Tongue (tissue), 1 donor: ENCODE measurements at regions not wholly inside any gene's neighbourhood (a gene's known extent, or its start where the extent isn't known, plus 50 kb on each side); places are given as distances from the start of the nearest gene placed in this dataset.
"Not testable (repeated sequence)": the region's sequence is repeated elsewhere in the genome, so short reads cannot be mapped to it uniquely, and the experiment has no call there.

Experiments
- DNase-seq: peaks from one replicate; pipeline ENCODE4 v3.0.0-alpha.2; 2015

DNA sequence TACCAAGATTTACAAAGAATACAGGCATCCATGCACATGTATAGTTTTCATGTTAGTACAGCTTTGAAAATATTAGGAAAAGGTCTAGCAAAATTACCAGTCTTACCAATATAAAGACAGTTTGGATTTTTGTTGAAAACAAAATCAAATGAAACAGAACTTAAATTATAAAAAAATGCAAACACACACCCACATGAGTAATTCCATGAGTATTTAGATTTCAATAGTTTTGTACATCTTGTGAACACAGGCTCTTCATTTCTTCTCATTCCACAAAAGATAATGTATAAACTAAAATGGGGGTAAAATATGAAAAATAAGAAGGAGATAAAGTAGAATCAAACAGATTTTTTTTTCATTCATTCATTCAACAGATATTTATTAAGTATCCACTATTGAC, 682.2 kb upstream of the ANKRD30A start:
- no peak for DNase-seq

DNA sequence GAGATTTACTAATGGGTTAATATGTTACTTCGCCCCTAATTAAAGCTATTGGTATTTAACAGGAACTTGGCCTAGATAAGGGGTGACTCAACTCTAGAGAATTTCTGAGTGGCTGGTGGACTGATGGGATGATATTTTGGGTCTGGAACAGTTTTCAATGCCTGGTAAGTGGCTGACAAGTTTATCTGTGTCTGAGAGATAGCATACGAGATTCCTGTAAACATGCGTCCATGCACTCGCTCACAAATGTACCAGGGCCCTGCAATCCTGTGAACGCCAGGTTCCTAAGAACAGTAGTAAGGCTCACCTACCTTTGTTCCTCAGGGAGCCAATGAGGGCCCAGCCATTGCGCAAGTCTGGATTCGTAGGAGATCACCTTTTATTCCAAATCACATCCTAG, 683.8 kb upstream of the ANKRD30A start:
- no peak for DNase-seq

DNA sequence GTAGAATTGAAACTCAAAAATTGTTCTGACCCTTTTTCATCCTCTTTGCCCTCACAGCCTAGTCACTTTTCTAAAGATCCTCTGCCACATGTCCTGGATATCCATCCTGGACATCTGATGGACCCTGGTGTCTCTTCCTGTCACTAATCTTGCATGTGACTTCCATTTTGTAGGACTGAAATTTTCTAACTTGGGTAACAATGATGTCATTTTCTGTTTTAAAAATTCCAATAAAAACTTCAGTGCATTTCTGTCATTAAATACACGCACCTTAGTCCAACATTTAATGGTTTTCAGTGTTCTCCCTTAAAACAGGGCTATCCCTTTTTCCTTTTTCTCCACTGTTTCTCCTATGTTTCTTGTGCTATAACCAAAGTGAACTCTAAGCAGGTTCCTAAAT, 684.9 kb upstream of the ANKRD30A start:
- DNase-seq = no peak

DNA sequence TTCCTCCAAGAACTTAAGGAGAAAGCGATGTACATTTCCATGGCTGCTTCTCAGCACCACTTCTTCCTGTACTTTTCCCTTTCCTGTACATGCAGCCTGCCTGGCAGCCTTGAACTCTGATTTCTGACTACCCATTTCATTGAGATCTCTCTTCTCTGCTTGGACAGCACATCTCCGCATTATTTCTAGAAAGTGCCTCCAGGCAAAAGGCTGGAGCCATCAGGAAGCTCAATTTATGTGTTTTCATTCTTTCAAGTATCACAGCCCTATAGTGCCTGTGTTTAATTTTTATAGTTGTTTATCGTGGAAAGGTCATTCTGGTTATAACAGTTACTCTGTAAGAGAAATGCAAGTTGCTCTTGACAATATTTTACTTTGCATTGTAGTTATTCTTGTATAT, 688.0 kb upstream of the ANKRD30A start:
- no peak for DNase-seq

DNA sequence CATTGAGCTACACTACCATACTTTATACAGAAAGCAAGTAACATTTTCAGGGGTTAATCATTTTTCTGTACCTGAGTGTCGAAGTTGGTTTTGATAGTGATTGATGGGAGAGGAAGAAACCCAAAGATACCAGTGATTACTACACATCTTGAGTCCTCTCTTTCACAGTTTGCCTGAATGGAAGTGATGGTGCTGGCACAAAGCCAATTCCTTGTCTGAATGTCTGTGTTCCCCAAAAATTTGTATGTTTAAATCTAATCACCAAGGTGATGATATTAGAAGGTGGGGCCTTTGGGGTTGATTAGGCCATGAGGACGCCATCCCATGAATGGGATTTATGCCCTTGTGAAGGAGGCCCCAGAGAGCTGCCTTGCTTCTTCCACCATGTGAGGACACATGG, 696.9 kb upstream of the ANKRD30A start:
- DNase-seq = no peak

DNA sequence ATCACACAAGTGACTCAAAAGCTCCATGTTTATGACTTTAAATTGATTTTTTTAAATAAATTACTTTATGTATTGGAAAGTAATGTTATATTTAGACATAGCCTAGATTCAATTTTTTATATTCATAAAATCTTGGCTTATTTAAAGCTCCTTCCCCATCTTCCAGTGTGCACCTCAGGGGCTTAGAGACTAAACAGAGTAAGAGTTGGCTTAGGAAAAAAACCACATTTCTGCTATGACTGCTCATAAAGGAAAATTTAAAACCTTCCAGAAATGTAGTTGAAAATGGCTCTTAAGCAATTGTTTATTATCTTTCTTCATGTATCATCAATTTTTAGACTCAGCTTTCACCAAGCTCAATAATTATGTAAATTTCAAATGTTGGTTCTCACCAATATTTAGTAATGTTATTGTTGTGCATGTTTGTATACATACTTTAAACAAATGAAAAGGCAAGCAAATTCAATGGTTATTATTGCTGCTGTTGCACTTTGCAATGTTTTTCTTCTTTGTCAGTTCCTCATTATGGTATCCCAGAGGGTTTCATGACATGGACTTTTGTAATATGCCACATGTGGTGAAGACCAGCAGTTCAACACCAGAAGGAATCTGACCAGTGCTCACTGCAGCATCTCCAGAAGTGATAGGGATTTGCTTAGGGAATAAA, 700.1 kb upstream of the ANKRD30A start:
- DNase-seq = peak; percentile 76

DNA sequence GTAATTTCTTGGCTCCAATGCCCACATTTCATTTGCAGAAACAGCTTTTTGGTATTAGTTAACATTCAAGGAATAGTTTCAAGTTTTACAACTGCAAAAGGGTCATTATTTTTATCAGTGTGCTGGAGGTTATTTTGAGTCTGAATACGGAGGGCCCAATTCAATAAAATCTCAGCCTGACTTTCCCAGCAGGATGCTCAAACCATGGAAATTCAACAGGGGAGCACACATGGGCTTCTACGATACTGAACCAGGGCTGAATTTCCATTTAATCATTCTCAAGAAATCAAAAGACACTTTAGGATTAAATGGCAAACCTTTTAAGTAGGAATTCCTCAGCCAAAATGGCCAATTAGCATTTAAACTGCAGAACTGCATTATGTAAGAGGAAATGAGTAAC, 700.9 kb upstream of the ANKRD30A start:
- DNase-seq = no peak

DNA sequence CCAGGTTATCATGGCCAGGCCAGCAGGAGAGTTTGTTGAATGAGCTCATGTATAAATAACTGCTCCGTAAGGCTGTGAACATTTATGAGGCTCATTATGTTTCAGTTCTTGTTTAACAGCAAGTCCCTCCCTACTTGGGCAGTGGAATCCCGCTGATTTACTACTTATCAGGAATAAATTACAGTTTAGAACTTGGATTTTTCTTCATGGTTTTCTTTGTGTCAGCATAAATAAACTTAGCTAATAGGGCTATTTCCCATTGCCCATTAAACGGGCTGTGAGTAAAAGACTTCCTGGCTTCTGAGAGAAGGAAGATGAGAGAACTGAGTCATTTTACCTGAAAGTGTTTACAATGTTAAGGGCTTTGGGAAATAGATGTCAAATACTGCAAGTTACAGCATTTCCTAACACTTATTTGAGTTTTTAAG, 701.6 kb upstream of the ANKRD30A start:
- no peak for DNase-seq

DNA sequence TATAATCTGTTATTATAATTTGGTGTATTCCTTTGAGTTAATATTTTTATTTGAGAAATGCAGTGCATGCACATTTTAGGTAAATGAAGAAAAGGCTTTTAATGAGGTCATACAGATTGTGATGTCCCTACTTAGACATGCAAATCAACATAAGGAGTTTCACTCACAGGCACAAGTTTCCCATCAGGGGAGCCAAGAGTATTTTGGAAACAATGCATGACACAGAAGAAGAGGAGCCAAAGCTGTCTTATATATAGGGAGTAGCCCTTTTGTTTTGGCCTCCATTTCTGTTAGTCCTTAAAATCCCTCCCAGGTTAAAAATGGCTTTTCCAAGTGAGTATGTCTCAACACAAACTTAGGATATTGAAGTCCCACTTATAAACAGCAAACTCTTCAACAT, 703.4 kb upstream of the ANKRD30A start:
- DNase-seq = peak; percentile 78

DNA sequence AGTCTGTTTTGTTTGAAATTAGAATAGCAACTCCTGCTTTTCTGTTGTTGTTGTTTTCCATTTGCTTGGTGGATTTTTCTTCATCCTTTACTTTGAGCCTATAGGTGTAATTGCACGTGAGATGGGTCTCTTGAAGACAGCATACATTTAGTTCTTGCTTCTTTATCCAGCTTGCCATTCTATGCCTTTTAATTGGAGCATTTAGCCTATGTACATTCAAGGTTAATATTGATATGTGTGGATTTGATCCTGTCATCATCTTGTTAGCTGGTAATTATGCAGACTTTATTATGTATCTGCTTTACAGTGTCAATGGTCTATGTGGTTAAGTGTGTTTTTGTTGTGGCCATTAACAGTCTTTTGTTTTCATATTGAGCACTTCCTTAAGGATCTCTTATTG, 708.9 kb upstream of the ANKRD30A start:
- DNase-seq = no peak

DNA sequence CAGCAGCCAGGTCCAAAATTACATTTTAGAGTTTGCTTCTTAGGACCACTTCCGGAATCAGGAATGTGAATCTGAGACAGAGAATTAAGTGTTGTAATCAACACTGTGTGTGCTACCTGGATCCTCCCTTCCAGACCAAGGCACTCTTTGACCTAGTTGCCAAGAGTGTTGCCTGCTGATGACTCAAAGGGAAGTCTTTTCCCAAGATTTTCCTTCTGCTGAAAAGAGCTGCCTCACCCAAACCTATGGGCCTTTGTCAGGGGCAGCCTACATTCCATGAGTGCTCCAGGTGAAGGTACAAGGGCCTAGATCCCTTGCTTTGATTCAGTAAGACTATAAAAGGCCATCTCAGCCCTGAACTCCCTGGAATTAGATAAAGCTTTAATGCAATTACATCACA, 712.5 kb upstream of the ANKRD30A start:
- no peak for DNase-seq

DNA sequence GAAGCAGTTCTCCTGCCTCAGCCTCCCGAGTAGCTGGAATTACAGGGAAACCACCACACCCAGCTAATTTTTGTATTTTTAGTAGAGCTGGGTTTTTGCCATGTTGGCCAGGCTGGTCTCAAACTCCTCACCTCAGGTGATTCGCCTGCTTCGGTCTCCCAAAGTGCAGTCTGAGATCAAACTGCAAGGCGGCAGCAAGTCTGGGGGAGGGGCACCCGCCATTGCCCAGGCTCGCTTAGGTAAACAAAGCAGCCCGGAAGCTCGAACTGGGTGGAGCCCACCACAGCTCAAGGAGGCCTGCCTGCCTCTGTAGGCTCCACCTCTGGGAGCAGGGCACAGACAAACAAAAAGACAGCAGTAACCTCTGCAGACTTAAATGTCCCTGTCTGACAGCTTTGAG, 725.2 kb upstream of the ANKRD30A start:
- not testable (repeated sequence) for DNase-seq

DNA sequence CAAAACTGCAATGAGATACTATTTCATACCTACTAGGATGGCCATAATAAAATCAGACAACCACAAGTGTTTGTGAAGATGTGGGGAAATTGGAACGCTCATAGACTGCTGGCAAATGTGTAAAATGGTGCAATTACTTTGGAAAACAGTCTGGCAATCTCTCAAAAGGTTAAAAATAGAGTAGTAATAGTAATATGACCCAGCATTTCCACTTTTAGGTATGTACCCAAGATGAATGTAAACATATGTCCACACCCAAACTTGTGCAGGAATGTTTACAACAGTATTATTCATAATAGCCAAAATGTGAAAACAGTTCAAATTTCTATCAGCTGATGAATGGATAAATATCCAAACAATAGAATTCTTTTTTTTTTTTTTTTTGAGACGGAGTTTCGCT, 731.6 kb upstream of the ANKRD30A start:
- DNase-seq = no peak

DNA sequence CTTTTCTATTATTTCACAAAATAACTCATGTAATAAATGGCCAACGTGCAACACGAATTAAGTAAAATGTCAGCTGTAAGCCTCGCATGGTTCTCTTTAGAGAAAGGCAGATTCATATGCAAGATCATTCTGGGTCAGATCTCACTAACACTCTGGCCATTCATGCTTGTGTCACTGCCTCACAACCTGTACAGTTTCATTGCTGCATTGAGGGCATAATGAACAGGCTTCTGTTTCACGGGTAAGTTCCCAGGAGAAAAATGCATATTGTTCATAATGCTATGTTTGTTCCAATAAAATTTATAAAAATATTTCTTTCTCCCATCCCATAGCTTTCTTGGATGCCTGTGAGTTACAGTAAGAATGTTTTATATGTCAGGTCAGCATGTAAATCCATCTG, 734.0 kb upstream of the ANKRD30A start:
- peak; percentile 6 for DNase-seq

DNA sequence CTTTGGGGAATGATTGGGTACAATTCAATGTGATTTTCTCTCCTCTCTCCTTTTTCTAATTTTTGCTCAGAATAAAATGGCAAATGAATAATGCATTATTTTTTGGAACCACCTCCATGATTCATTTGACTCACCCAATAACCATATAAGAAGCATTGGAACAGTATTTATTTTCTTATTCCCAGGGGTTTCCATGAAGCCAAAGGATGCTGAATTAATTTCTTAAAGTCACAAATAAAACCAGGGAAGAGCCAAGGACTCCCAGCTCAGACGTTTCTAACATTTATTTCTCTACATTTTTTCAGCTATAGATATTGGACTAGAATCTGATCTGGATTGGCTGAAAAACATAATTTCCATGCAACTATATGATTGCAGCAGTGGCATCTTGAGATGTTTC, 735.2 kb upstream of the ANKRD30A start:
- no peak for DNase-seq

DNA sequence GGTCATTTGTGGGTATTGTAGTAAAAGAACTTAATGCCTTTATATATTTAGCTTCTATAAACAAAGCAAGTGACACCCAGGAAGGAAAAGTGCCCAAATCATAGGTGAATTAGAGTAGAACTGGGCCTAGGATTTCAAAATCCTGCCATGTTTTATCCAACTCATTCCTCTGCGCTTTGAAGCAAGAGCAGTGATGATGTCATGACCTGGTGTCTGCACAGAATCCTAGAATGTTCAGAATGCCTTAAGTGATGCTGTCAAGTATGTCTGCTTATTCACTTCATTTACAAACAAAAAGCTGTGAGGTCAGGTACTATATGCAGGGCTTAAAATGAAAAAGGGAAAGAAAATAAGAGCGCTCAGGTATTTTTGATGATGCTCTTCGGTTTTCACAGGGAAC, 737.2 kb upstream of the ANKRD30A start:
- DNase-seq = no peak

DNA sequence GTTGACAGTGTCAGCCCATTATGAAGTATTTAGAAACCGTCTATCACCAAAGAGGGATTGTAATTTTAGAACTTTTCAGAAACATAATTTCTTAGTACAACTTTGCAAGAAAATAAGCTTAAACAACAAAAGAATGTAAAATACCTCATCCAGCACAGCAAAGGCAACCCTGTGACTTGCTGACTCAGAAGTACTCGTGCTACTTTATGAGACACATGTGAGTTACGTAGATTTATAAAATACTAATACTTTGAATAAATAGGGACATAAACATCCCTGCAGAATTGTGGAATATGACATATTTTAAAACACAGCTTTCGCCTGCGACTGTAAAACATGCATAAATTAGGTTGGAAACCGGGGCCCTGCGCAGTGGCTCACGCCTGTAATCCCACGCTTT, 739.7 kb upstream of the ANKRD30A start:
- no peak for DNase-seq

DNA sequence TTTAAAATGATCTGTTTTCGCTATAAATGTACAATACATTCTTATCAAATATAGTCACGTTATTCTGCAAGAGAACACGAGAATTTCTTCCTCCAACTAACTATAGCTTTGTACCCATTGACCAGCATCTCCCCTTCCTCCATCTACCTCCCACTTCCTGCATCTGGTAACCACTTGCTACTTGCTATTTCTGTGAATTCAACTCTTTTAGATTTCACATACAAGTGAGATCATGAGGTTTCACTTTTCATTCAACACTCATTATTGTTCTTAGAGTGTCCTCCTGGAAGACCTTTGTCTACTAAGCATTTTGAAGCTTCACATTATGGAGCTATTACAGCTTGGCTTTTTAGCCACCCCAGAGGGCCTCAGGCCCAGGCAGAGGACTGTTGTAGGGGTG, 741.3 kb upstream of the FZD8 start:
- no peak for DNase-seq

DNA sequence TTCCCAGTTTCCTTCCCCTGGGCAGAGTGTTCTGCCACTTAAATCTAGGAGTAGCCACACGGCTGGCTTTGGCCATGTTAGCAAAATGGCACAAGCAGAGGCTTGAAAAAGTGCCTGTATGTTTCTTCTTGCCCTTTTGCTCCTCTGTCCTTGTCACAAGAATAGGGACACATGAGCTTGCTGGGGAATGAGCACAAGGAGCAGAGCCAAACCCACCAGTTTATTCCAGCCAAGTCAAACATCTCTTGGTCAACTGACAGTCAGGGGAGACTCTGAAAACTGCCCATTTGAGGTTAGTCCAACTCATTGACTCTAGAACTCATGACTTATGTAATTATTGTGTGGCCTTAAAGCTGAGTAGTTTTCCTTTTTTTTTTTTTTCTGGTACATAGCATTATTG, 739.7 kb upstream of the FZD8 start:
- DNase-seq = no peak

DNA sequence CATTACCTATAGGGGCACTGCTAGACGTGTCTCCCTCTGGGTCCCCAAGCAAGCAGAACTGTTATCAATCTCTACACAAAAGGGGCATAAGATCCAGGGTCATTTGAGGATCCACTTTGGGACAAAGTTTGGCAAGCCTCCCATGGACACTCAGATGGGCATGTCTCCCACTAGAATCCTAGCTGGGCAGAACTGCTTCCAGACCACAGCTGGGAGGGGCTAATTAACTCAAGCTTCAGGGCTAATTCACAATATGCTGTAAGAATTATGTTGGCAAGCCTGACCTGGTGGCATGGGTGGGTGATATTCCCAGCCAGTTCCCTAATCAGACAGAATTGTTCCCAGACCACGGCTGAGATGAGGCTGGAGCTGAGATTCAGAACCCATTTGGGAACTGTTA, 738.4 kb upstream of the FZD8 start:
- DNase-seq = no peak

DNA sequence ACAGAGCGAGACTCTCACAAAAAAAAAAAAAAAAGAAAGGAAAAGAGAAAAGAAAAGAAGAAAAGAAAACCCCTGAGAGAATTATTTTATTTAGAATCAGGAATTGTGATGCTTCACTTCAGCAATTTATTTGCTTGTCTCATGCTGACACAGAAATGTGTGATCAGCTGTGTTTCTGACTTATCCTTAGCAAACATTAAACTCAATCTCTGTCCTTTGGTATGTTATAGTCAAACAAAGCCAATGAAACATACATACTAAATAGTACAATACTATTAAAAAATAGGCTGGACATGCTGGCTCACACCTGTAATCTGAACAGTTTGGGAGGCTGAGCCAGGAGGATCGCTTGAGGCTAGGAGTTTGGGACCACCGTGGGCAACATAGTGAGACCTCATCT, 733.0 kb upstream of the FZD8 start:
- DNase-seq = no peak

DNA sequence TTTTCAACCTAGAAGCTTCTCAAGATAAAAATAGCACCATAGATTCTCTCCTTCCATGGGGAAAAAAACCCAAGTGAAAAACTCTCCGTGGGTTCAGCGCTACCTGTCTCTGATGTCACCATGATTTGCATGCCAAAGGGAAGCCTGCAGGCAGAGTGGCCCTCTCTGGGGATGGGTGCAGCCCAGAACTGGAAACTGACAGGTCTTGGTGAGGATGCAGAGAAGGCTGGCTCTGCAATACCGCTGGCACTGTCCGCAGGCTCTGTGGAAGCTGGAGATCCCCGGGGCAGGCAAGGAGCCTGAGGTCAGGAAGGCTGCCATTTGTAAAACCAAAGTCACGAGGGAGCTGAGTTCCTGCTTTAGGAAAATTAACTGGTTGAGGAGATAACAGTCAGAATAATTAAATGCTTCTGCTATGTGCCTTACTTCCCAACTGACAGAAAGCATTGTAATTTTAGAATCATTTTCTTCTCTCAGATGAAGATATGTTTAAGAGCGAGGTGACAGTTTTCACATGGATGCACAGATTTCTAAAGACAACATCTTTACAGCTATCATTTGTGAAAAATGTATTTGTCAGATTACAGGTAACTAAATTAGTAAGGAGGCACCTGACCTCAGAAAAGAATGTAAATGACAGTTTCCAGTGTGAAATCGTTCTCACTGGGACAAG, 731.5 kb upstream of the FZD8 start:
- DNase-seq = no peak

DNA sequence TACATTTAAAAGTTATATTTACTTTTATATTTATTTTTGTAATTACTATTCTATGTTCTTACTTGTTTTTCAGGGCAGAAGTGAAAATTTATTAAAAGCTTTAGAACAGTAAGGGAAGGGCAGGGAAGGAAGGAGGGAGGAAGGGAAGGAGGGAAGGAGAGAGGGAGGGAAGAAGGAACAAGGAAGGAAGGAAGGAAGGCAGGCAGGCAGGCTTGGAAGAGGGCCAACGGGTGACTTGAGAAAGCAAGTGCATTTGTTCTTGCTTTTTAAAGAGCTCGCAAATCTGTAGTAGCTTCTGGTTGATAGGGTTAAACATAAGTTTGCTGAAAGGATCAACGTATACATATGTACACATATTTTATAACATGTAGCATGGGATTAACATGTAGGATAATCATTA, 725.3 kb upstream of the FZD8 start:
- no peak for DNase-seq

DNA sequence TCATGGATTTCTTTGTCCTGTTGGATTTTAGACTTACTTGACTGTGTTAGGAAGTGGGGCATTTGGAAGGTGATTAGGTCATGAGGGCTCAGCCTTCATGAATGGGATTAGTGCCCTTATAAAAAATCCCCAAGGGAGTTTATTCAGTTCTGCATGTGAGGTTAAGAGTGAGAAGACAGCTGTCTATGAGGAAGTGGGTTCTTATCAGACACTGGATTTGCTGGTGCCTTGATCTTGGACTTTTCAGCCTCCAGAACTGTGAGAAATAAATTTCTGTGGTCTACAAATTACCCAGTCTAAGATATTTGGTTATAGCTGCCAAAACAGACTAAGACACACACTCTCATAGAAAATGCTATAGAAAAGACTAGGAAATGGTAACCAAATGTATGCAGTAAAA, 724.7 kb upstream of the FZD8 start:
- no peak for DNase-seq

DNA sequence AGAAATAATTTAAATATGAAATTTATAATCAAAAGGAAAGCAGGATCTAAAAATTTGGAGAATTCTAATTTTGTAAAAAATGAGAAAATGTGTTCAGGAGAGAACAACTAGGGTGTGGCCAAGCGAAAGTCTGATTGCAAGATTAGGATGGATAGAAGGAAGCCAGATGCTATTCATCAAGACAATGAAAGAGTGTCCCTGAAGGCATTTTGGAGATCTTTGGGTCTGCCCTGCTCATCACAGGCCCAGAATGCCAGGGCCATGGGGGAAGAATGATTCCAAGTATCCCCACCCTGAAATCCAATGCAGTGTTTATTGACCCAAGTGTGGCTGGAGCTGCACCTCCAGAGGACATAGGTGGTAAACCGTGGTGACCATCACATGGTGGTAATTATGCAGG, 724.0 kb upstream of the FZD8 start:
- no peak for DNase-seq
